GM23248 (cell line): ENCODE measurements at regions not wholly inside any gene's neighbourhood (a gene's known extent, or its start where the extent isn't known, plus 50 kb on each side); places are given as distances from the start of the nearest gene placed in this dataset.

Experiments used
- DNase-seq: peaks from one replicate; pipeline ENCODE4 v3.0.0-alpha.2; 2015
- H2AFZ ChIP-seq: fragments of 200-600 bp; sonication (generic); 2 replicates; pipeline ENCODE4 v1.6.1; 2016; ENCODE audit warnings: antibody characterized with exemption
- H3F3A ChIP-seq: fragments of 200-600 bp; sonication (generic); 2 replicates; pipeline ENCODE4 v1.6.1; 2016; ENCODE audit warnings: mild to moderate bottlenecking, antibody characterized with exemption, mixed run types; ENCODE audit not compliant: insufficient read depth
- H3K27ac ChIP-seq: fragments of 200-600 bp; sonication (generic); 2 replicates; pipeline ENCODE4 v1.5.1; 2016; ENCODE audit warnings: mild to moderate bottlenecking
- H3K27me3 ChIP-seq: fragments of 200-600 bp; sonication (generic); replicated peaks from 2 replicates; pipeline ENCODE4 v1.6.1; 2016; ENCODE audit warnings: mild to moderate bottlenecking; ENCODE audit not compliant: insufficient read depth
- H3K36me3 ChIP-seq: fragments of 200-600 bp; sonication (generic); 2 replicates; pipeline ENCODE4 v1.6.1; 2016; ENCODE audit warnings: low read depth, mild to moderate bottlenecking
- H3K4me1 ChIP-seq: fragments of 200-600 bp; sonication (generic); 2 replicates; pipeline ENCODE4 v1.6.1; 2016; ENCODE audit warnings: mild to moderate bottlenecking; ENCODE audit not compliant: insufficient read depth
- H3K4me2 ChIP-seq: fragments of 200-600 bp; sonication (generic); one replicate; pipeline ENCODE4 v1.6.1; 2016; ENCODE audit warnings: mild to moderate bottlenecking; ENCODE audit not compliant: unreplicated experiment
- H3K4me3 ChIP-seq: fragments of 200-600 bp; sonication (generic); 2 replicates; pipeline ENCODE4 v1.5.1; 2016; ENCODE audit warnings: mild to moderate bottlenecking
- H3K79me2 ChIP-seq: fragments of 200-600 bp; sonication (generic); 2 replicates; pipeline ENCODE4 v1.6.1; 2016; ENCODE audit warnings: mild to moderate bottlenecking; ENCODE audit not compliant: insufficient read depth
- H3K9ac ChIP-seq: fragments of 200-600 bp; sonication (generic); 2 replicates; pipeline ENCODE4 v1.6.1; 2016; ENCODE audit warnings: mild to moderate bottlenecking
- H3K9me2 ChIP-seq: fragments of 200-600 bp; sonication (generic); 2 replicates; pipeline ENCODE4 v1.6.1; 2016; ENCODE audit warnings: mixed run types, mild to moderate bottlenecking, moderate library complexity; ENCODE audit not compliant: insufficient read depth
- H3K9me3 ChIP-seq: fragments of 200-600 bp; sonication (generic); one replicate; pipeline ENCODE4 v1.6.1; 2017; ENCODE audit warnings: low read depth
- H4K20me1 ChIP-seq: fragments of 200-600 bp; sonication (generic); 2 replicates; pipeline ENCODE4 v1.6.0; 2016; ENCODE audit not compliant: insufficient read depth
- EZH2 ChIP-seq: fragments of 200-600 bp; sonication (generic); IDR thresholded peaks from 2 replicates; pipeline ENCODE4 v1.6.1; 2018; ENCODE audit warnings: antibody characterized with exemption, mild to moderate bottlenecking; ENCODE audit not compliant: insufficient read depth, poor library complexity, severe bottlenecking
- EZH2phosphoT487 ChIP-seq: fragments of 200-600 bp; sonication (generic); IDR thresholded peaks from 2 replicates; pipeline ENCODE4 v1.6.1; 2018; ENCODE audit warnings: antibody characterized with exemption, moderate library complexity, mild to moderate bottlenecking, low read depth; ENCODE audit not compliant: insufficient read depth
- WGBS, 2 experiments: methylation state at CpG; one replicate each; pipeline ENCODE4 v1.1.6; 2015 to 2017; ENCODE audit warnings: low lambda C conversion rate in 2 of 2, low coverage in 1 of 2; ENCODE audit errors: missing lambda C conversion rate in 2 of 2; 5-methylcytosine and 5-hydroxymethylcytosine counted together
- in situ Hi-C: fragments of 300-500 bp; cut with MboI; formaldehyde crosslinking; loops from 2 replicates; pipeline ENCODE4 v1.15.0; 2020

DNA sequence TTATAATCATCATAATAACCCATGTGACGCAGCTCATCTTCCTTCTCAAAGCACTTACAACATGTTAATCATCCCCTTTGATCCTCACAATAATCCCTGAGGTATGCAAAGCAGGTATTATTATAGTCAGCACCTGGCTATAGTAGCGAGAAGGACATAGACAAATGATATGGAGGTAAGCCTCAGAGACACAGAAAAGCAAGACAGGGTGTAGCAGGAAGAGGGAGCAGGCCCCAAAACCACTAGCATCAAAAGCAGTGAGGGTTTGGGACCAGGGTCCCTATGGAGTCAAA, 139.2 kb upstream of the SLC30A5 start:
- no peaks in the 10 kb centered on the region for H3K9me3 ChIP-seq
- in situ Hi-C loops: loop anchor here (25.0 kb wide), 1 partner anchor 492 kb away; no protein-coding TSS in a partner anchor
- no peaks in the 10 kb centered on the region for H3K9me2 ChIP-seq
- H3K36me3 ChIP-seq: no peaks in the 10 kb centered on the region
- H3K9ac ChIP-seq: no peak overlapping the region
- no peaks in the 10 kb centered on the region for H3F3A ChIP-seq
- no peak overlapping the region for H3K27ac ChIP-seq
- no peaks in the 10 kb centered on the region for H3K79me2 ChIP-seq
- no peak for DNase-seq
- no peak for TF ChIP-seq EZH2phosphoT487
- TF ChIP-seq EZH2: no peak
- H4K20me1 ChIP-seq: no peaks in the 10 kb centered on the region
- no peak overlapping the region for H3K4me3 ChIP-seq
- no peak overlapping the region for H3K4me2 ChIP-seq
- H2AFZ ChIP-seq: no peak overlapping the region
- no peaks in the 10 kb centered on the region for H3K4me1 ChIP-seq
- 0 out of 2 replicates have a peak, but pooled peaks cover 6% of the 10 kb centered on the region for H3K27me3 ChIP-seq
- 42 to 54% methylated on average over 2 of the region's 2 CpGs for WGBS, 2 experiments

DNA sequence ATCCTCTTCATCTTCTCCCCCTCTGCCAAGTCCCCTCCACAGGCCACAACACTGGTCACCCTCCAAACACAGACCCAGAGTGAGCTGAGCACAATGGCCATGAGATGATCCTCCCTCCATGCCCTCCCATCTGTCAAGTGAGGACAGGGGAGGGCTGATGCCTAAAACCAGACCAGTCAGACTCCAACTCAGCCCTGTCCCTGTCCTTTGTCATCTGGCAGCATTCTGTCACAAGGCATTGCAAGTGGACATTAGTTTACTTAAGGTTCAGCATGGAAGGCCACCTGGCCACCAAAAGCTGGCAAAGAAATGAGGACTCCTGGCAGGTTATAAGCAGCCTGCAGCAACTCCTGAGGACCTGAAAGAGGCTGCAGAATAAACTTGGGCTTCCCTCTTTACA, 136.2 kb upstream of the SLC30A5 start:
- in situ Hi-C loops: loop anchor here (25.0 kb wide), 1 partner anchor 495 kb away; no protein-coding TSS in a partner anchor
- Histone ChIP-seq H3K9me2 (no peaks in the 10 kb centered on the region), H3K4me1 (no peaks in the 10 kb centered on the region), H4K20me1 (no peaks in the 10 kb centered on the region), H3K9ac (no peak overlapping the region), H3K9me3 (no peaks in the 10 kb centered on the region), H3F3A (no peaks in the 10 kb centered on the region), H3K4me2 (no peak overlapping the region), H3K79me2 (no peaks in the 10 kb centered on the region), H2AFZ (no peak overlapping the region), H3K27me3 (no peaks in the 10 kb centered on the region), H3K27ac (no peak overlapping the region), H3K36me3 (no peaks in the 10 kb centered on the region), H3K4me3 (no peak overlapping the region)
- TF ChIP-seq EZH2 (no peak), EZH2phosphoT487 (no peak)
- DNase-seq: no peak

DNA sequence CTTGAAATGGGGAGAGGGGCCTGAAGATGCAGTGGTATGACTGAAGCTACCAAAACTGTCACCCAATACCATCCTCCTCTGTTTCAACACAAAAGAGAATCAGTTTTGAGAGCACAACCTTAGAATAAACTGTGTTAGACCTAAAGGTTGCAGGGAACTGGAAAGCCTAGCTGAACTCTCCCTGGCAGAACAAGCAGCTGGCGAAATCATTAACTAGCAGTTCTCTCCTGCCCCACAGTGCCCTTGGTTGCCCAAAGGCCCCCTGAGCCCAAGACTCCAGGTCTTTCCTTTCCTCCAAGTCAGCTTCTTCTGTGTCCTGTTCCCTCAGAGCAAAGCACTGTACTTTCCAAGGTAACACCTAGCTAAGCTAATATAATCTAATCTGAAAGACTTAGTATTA, 135.4 kb upstream of the SLC30A5 start:
- no peaks in the 10 kb centered on the region for H3F3A ChIP-seq
- no peaks in the 10 kb centered on the region for H3K79me2 ChIP-seq
- no peak overlapping the region for H3K27ac ChIP-seq
- no peak overlapping the region for H3K4me2 ChIP-seq
- TF ChIP-seq EZH2 (no peak), EZH2phosphoT487 (no peak)
- in situ Hi-C loops: loop anchor here (25.0 kb wide), 1 partner anchor 496 kb away; no protein-coding TSS in a partner anchor
- H3K9me3 ChIP-seq: no peaks in the 10 kb centered on the region
- H3K4me1 ChIP-seq: no peaks in the 10 kb centered on the region
- H4K20me1 ChIP-seq: no peaks in the 10 kb centered on the region
- no peaks in the 10 kb centered on the region for H3K9me2 ChIP-seq
- no peaks in the 10 kb centered on the region for H3K27me3 ChIP-seq
- DNase-seq: no peak
- 73 to 92% methylated on average over 1 of the region's 1 CpG for WGBS, 2 experiments
- no peaks in the 10 kb centered on the region for H3K36me3 ChIP-seq
- H2AFZ ChIP-seq: no peak overlapping the region
- H3K9ac ChIP-seq: no peak overlapping the region
- no peak overlapping the region for H3K4me3 ChIP-seq

DNA sequence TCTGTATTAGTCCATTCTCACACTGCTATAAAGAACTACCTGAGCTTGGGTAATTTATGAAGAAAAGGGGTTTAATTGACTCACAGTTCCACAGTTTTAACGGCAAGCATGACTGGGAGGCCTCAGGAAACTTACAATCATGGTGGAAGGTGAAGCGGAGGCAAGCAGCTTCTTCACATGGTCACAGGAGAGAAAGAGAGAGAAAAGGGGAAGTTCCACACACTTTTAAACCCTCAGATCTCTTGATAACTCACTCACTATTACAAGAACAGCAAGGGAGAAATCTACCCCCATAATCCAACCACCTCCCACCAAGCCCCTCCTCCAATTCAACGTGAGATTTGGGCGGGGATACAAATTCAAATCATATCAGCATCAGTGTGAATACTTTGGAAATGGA, 133.4 kb upstream of the SLC30A5 start:
- no peaks in the 10 kb centered on the region for H3K27me3 ChIP-seq
- in situ Hi-C loops: loop anchor here (10.0 to 25.0 kb wide), 2 partner anchors 498 to 676 kb away; no protein-coding TSS in a partner anchor
- WGBS, 2 experiments: 63 to 74% methylated on average over 4 of the region's 4 CpGs

DNA sequence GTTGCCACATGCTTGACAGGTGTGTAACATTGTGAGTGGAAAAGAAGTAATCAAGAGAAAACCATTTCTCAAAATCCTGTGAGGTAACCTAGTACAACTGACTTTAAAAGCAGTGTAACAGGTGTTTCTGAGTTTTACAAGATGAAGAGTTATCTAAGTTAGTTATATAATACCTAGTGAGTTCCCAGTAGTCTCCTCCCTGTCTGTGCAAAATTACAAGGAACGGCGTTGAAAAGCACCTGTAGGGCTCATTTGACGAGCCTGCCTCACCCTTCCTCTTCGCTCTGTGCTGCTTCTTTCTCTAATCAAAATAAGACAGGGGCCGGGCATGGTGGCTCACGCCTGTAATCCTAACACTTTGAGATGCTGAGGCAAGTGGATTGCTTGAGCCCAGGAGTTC, 132.9 kb upstream of the SLC30A5 start:
- no peaks in the 10 kb centered on the region for H3F3A ChIP-seq
- in situ Hi-C loops: loop anchor here (10.0 to 25.0 kb wide), 2 partner anchors 499 to 676 kb away; no protein-coding TSS in a partner anchor
- H2AFZ ChIP-seq: no peak overlapping the region
- H3K9me3 ChIP-seq: no peaks in the 10 kb centered on the region
- no peaks in the 10 kb centered on the region for H3K4me1 ChIP-seq
- H3K27ac ChIP-seq: no peak overlapping the region
- H3K4me2 ChIP-seq: no peak overlapping the region
- DNase-seq: no peak
- H3K36me3 ChIP-seq: no peaks in the 10 kb centered on the region
- no peaks in the 10 kb centered on the region for H3K9me2 ChIP-seq
- H3K4me3 ChIP-seq: no peak overlapping the region
- H3K79me2 ChIP-seq: no peaks in the 10 kb centered on the region
- no peaks in the 10 kb centered on the region for H4K20me1 ChIP-seq
- WGBS, 2 experiments: 92 to 95% methylated on average over 6 of the region's 6 CpGs
- TF ChIP-seq EZH2phosphoT487: no peak
- TF ChIP-seq EZH2: no peak
- no peak overlapping the region for H3K9ac ChIP-seq
- no peaks in the 10 kb centered on the region for H3K27me3 ChIP-seq

More for the DNA sequence above, 133.4 kb upstream of the SLC30A5 start:
- TF ChIP-seq EZH2 (no peak), EZH2phosphoT487 (no peak)
- Histone ChIP-seq H3K4me3 (no peak overlapping the region), H3K79me2 (no peaks in the 10 kb centered on the region), H3K4me1 (no peaks in the 10 kb centered on the region), H3K4me2 (no peak overlapping the region), H3K27ac (no peak overlapping the region), H3F3A (no peaks in the 10 kb centered on the region), H4K20me1 (no peaks in the 10 kb centered on the region), H3K9me3 (no peaks in the 10 kb centered on the region), H3K9me2 (no peaks in the 10 kb centered on the region), H3K9ac (no peak overlapping the region), H3K36me3 (no peaks in the 10 kb centered on the region), H2AFZ (no peak overlapping the region)
- DNase-seq: no peak
